ENCODE measurements at regions not wholly inside any gene's neighbourhood (a gene's known extent, or its start where the extent isn't known, plus 50 kb on each side); places are given as distances from the start of the nearest gene placed in this dataset.

DNA sequence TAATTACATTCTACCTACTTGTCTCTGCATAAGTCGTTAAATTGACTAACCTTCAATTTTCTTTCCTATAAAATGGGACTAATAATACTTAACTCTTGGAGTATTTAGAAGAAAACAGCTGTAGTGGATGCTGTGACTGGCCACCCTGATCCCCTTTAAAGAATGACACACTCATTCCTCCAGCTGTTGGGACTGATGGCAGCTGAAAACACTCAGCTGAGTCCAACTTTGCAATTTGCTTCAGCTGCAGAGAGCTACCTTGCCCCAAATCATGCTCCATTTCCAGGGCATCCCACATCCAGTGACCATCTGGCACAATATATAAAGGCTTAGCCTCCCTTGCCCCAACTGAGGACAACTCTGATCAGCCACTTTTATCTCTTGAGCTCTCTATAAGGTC lies 89.1 kb downstream of the MID1IP1 start:
- DNase-seq = no peak

DNA sequence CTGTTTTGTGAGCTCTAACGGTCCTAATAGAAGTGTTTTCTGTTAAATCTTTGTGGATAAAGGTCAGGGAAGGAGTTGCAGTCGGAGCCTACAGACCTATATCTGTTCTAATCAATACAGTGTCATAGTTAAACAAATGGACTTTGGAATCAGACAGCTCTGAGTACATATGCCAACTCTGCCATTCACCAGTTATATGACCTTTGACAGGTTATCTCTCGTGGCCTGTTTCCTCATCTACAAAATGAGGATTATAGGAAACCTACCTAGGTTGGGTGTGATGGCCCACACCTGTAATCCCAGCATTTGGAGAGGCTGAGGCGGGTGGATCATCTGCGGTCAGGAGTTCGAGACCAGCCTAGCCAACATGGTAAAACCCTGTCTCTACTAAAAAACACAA lies 89.7 kb downstream of the MID1IP1 start:
- DNase-seq = no peak

DNA sequence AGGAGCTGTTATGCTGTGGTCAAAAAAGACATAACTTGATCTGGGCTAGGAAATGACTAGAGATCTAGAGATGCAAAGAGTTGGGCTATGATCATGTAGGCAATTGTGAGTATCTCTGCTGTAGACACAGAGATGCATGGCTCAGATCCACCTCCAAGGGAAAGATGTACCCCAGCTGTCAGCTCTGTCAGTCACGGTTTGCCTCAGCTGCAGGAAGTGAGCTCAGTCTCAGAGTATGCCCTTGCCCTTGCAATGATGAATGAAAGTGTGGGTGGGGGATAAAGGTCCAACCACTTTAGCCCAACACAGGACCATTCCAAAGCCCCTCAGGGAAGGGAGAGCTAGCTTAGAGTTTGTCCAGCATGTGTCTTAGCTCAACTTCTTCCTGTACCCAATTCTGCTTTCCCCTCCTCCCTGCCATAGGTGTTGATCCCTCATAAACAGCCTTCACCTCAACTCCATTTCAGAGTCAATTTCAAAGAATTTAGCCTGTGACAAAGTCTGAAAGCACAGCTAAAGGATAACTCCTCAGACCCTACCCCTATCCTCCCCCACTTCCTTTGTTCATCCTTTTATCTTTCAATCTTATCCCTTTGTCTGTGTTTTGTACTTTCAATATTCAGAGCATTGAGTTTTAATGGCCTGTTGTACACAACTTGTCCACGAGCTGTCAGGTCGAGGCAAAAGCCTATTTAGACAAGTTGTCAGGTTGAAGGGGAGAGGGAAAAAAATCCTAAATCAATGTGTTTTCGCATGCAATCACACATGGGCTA lies 90.6 kb downstream of the MID1IP1 start:
- no peak for DNase-seq

DNA sequence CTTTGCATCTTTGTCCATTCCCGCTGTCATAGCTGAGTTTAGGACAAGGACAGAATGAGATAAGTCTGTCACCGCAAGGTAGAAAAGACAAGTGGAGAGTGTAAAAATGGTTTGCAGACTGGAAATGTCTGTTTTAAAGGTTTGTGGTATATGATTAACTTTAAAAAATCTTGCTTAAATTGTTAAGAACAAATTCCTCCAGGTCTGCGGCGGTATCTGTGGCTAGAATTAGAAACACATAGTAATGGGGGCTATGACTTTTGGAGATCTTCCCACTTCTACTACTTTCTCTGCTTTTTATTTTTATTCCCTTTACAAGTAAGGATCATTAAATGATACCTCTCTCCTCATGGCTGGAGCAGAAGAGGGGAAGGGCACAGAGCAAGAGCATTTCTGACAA lies 92.2 kb downstream of the MID1IP1 start:
- no peak for DNase-seq

DNA sequence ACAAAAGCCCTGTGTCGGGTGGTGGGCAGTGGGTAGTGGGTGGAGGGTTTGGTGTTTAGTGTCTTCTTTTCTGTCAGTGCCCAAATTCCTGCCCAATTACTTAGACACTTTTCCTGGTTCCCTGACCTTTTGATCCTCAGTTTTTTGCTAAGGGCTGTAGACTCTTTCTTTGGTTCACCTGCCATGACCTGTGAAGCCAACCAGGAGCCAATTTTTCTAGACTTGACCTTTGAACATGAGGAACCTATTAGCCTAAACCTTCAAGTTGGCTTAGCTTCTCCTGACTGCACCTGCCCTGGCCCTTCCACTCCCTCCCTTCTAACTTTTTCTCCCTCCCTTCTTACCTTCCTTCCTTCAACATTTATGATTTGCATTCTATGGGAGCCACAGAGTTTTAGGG lies 94.5 kb downstream of the MID1IP1 start:
- DNase-seq = no peak

DNA sequence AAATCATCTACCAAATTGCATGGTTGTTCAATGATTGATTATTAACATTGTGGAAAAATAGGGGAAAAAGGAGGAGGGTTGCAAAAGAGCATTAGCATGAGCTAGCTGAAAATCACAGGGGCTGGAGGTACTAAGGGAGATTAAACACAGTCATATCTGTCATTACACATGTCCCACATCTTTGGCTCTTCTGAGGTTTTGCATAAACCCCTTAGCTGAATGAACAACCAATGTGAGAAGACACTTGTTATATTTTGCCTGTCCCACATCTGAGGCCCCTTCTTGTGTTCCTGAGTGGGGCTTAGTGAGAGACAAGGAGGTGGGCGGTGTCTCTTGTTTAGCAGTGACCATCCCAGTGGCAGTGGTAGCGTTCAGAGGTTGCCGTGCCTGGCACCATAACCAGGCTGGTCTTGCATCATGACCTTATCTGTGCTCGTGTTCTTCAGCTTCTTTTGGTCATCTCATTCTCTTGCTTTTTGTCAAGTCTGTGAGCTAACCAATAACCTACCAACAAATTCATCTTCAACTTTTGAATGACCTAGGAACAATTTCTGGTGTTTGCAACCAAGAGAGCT lies 95.6 kb downstream of the MID1IP1 start:
- no peak for DNase-seq

DNA sequence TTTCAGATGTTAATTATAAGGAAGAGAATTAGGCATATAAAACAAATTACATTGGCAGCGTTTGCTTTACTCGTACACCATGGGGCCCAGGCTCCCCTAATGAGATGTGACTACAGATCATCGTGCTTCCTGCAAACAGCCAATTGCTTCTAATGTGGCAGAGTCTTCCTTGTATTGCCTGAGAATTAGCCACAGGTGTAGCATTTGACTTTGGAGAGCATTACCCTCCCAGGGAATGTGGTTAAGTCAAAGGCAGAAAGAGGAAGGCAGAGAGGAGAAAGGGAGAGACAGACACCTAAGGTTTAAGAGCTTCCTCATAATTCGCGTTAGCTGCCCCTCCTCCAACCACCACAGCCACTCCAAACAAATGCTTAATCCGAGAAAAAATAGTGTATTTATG lies 97.0 kb downstream of the MID1IP1 start:
- no peak for DNase-seq

DNA sequence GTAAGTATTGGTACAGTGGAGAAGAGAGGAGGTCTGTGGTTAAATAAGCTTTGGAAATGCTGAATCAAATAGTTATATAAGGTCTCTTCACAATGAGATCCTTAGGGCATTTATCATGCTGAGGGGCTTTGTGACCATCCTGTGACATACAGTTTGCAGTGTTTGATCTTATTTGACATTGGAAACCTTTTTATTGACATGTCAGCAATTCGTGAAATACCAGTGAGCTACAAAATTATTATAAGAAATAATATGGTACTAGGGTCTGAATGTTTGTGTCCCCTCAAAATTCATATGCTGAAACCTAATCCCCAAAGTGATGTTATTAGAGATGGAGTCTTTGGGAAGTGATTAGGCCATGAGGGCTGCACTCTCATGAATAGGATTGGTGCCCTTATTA lies 98.4 kb downstream of the MID1IP1 start:
- DNase-seq = no peak

DNA sequence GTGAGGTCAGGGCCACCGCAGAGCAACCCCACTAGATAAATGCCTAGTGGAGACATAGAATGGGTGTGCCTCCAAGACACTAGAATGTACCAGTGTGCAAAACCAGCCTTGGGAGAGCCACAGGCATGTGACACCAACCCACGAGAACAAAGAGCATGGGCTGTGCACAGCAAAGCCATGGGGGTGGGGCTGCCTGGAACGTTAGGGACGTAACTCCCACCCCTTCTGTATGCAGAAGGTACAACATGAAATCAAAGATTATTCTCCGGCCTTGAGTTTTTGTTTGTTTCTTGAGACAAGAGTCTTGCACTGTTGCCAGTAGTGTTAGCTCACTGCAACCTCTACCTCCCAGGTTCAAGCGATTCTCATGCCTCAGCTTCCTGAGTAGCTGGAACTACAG lies 99.5 kb downstream of the MID1IP1 start:
- no peak for DNase-seq

DNA sequence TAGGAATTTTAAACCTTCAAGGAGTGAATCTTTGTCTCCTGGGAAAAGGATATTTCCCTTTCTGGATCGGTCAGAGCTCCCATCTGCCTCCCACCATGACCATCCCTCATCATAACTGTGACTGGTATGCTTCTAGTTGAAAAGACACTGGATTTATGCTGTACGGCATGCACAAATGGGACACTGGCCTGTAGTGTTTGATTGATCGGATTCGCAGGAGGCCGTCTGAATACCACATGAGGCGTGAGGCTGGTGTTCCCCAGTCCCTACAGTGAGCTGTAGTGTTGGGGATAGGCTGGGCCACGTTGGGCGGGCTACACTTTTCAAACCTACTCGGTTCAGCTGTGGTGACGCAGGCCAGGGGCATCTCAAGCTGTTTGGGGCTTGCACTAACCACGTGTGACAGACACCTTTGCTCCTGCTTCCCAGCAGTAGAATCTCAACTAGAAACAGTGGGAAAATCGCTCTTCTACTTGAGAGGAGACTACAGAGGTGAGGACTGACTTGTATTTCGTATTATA lies 101.8 kb downstream of the MID1IP1 start:
- no peak for DNase-seq

DNA sequence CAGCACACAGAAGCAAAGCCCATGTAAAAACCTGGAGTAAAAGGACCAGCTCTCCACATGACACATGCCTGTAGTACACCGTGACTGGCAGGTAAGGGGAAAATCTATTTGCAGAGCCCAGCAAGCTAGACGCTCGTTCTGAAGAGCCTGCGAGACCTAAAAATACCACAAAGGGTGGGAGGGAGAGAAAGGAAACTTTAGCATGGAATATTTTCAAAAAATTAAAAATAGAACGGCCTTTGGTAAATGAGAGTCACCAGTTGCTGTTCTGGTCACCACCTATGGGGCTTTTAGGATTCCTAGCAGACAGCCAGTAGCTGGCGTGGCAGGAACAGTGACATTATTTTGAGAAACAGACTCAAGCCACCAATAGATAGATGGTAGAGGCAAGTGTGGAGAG lies 115.5 kb downstream of the MID1IP1 start:
- DNase-seq = no peak

DNA sequence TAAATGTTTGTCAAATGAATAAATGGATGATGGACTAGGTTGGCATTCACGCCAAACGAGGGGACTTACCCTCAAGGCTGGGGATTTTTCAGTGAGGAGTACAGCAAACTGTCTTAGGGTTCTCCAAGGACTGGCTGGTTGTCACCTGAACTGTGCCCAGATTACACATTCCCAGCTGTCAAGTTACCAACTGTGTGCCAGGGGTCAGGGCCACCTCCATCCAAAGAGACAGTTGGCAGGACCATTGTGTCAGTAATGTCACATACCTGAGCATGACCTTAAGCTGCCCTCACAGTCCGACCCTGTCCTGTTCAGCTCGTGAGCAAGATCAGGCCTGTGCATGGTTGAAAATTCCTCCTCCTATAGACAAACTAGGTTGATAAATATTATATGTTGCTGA lies 116.7 kb downstream of the MID1IP1 start:
- no peak for DNase-seq

DNA sequence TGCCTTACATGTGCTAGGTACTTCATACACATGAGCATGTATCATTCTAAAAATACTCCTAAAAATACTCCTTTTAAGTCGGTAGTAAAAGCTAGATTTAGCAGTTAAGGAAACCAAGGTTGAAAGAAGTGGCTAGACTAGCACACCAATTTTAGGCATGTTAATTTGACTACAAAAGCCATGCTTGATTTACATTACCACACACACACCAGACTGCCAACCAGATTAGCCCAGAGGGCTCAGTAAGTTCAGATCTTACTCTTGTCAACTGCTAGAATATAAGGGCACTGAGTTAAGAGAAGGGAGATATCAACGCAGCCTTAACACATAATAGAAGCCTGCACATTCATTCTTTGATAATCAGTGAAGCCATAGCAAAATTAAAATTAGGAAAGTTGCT lies 117.9 kb downstream of the MID1IP1 start:
- DNase-seq = no peak

DNA sequence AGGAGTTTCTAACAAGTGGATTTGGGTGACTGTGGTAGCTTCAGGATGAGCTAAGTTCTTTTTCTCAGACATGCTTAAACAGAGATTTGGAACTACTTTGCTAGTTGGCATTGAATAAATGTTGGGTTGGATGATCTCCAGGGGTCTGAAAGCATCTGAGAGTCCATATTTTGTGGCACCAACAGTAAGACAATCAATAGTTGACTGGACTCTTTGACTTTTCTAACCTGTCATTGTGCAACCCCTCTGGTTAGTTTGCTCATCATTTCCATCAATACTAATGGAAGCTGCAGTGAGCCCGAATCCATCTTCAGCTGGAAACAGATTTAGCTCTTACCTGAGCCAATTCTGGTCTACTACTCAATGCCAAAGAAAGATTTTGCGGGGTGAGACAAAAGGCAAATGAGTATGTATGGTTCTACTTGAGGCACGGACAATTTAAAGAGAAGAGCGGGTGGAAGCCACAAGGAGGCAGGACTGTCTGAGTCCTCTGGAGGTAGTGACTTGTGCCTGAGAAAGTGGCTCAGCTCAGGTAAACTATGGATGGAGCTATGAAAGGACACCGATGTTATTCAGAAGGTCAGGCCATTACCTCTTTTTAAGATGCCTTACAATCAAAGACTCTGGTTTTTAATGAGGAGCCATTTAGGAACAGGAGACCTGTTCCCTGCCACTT lies 118.7 kb downstream of the MID1IP1 start:
- DNase-seq = no peak

DNA sequence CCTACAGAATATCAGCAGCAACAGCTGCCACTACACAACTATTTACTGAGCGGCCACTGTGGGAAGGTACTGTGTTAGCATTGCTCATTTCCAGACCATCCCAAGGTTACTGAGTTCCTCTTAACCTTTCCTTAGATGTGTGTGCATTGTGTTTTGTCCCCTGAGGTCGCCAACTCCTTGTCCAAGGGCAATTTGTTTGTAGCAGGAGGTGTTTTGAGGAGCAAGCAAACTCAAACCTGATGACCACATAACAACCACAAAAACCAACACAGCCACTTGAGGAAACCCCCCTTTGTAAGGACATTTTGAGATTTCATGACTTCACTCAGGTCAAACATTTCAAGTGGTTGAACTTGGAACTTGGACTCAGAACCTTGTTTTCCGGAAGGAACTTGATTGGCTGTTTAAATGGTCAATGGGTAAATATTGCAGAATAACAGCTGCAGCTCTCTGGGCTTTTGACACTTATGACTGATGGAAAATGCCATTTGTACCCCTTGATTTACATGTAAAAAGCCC lies 122.3 kb downstream of the MID1IP1 start:
- no peak for DNase-seq

DNA sequence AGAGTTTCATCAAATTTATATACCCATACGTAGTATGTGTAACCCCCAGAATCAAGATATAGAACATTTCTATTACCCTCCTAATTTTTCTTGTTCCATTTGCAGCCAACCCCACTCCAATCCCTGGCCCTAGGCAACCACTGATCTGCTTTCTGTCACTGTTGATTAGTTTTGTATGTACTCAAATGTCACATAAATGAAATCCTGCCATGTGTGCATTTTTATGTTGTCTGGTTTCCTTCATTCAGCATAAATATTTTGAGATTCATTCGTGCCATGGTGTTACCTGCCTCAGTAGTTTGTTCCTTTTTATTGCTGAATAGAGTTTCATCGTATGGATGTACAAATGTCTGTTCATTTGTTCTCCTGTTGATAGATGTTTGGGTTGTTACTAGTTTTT lies 126.3 kb downstream of the MID1IP1 start:
- DNase-seq = no peak

DNA sequence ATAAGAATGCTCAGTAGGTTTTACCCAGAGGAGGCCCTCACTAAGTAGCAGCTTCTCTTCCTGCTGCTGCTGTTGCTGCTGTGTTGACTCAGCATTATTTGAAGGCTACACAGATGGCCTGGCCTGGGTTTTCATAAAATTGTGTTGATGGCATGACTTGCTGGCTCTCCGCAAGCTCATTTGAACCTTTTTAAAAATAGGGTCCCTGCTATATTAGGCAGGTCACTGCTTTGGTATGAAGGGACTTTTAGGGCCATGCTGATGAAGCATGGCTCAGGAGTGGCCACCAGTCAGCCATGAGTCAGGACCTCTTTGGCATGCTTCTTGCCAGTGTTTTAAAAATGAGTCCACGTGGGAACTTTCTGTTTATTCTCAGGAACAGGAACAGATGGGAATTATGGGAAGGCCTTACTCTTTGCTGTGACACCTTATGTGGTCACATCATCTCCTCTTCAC lies 128.7 kb downstream of the MID1IP1 start:
- DNase-seq = no peak

DNA sequence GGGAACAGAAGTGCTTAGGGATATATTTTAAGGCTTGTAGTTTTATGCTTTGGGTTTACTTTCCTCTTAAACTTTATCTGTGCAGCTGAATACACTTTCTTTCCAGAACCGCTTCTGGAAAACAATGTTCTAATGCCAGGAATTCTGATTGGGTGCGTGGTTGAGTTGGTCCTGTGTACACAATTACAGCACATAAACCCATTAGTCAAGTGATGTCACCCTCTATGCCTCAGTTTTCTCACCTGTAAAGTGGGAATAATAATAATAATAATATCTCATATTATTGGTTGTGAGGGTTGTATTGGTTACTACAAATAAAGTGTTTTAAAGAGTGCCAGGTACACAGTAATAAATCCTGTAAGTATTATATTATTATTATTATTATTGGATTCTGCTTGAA lies 129.2 kb downstream of the MID1IP1 start:
- no peak for DNase-seq

DNA sequence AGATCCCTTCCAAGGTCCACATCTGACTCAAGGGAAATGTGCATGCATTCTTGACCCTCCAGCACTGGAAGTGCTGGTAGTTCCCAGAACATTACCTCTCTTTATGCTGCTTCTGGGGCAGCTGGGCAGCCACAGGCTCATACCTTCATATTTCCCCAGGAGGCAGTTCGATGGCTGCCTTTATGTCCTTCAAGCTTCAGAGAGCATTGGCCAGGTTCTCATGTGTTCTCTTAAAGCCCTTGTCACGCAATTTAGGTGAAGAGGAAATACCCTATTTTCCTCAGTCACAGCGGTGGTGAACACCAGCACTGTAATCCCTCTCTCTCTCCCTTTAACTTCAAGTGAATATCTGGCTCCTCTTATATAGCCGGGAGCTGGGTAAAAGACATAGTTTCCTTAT lies 134.3 kb downstream of the MID1IP1 start:
- no peak for DNase-seq

DNA sequence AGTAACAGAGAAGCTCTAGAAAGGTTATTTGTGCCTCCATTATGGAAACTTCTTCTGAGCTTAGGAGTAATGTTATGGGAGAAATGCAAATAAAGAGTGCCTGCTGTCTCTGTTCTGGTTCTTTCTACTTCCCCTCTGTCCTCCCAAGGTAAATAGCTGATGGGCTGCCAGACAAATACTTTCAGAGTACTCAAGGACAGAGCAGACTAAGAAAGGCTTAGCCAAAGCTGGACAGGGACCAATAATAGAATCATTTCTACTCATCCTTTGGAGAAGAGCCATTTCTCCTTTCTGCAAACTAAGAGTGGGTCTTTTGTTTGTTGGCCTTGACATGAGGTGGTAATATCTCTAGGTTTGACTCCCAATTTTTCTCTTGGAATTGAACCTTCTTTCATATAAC lies 136.1 kb downstream of the MID1IP1 start:
- no peak for DNase-seq

DNA sequence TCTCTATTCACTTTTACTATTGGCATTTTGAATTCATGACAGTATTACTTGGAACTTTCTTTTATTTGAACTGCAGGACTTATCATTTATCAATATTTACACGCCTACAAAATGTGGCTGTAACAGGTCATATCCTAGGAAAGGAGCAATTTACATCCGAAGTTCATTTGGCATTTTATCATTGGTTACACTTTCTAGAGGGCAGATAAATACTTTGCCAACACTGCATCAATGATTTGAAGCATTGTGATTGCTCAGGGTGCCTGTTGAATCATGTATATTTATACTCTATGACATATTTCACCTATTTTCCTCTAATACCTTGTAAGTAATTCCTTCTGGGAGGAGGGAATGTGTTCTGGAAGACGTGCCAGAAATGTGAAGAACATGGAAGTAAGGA lies 136.7 kb downstream of the MID1IP1 start:
- DNase-seq = no peak

DNA sequence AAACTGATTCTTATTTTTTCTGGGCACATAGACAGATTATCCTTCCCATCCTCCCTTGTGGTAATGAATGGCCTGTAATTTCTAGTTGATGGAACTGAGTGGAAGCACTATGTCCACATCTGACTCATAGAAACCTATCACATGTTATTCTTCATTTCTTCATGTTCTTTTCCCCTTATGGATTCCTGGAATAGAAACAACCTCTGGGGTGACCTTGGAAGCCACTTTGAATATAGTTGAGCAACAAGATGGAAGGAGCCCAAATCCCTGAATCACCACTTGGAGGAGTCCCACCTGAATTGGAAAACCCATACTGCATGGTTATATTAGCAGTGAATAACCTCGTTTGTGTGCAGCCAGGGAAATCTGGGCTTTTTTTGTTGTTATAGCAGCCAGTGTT lies 137.8 kb downstream of the MID1IP1 start:
- no peak for DNase-seq

DNA sequence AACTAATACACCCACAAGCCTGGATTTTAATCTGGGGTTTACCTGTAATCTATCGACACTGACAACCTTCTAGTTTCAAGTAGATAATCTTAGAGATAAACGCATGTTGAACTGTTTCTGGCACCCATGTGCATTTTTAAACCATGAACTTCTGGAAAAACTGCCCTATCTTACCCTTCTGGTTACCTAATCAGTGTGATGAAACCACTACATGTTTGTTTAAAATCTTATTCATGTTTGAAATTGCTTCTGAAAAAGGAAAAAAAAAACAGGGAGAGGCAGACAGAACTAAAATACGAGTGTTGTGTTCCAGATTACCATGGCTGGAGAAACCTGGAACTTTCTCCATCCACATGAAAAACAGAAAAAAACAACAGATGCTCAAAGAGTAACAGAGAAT lies 139.3 kb downstream of the MID1IP1 start:
- no peak for DNase-seq

DNA sequence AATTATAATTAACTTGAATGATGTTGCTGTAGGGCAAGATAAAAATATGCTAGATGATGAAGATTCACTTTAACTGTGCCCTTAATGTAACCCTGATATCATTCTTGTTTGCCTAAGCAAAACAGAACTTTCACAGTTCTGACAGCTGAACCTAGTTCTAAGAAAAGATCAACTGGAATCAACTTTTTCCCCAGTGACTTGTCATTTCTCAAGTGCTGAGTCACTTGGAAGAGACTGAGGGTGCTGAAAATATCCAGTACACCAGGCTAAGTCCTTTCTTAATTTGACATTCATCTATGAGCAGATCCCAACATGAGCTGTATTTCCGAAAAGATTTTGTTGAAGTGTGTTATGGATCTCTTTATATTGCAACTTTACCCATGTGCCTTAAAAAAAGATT lies 140.4 kb downstream of the MID1IP1 start:
- DNase-seq = no peak
